NCI-H1092 (cell line): ENCODE measurements at regions not wholly inside any gene's neighbourhood (a gene's known extent, or its start where the extent isn't known, plus 50 kb on each side); places are given as distances from the start of the nearest gene placed in this dataset.

Source experiments
- DNase-seq: peaks from one replicate; lab custom pipeline; 2025; lab: John Stamatoyannopoulos, UW

GRCh38 chr1:79839882-79840281 is 833.4 kb upstream of the ADGRL4 start:
- DNase-seq = no peak

- DNase-seq = no peak
Observed at GRCh38 chr1:79827446-79827845, 820.9 kb upstream of the ADGRL4 start.

- DNase-seq = no peak
Observed at GRCh38 chr1:79825551-79825950, 819.0 kb upstream of the ADGRL4 start.

GRCh38 chr1:79822053-79822452 is 815.5 kb upstream of the ADGRL4 start:
- DNase-seq = no peak

GRCh38 chr1:79819140-79819539 is 812.6 kb upstream of the ADGRL4 start:
- no peak for DNase-seq

GRCh38 chr1:79817031-79817560 is 810.6 kb upstream of the ADGRL4 start:
- DNase-seq = no peak

- DNase-seq = no peak
Observed at GRCh38 chr1:79815115-79815514, 808.6 kb upstream of the ADGRL4 start.

- no peak for DNase-seq
Observed at GRCh38 chr1:79811173-79811572, 804.6 kb upstream of the ADGRL4 start.

GRCh38 chr1:79808816-79809475 is 802.4 kb upstream of the ADGRL4 start:
- no peak for DNase-seq

GRCh38 chr1:79807816-79808215 is 801.3 kb upstream of the ADGRL4 start:
- DNase-seq = no peak

GRCh38 chr1:79797487-79797886 is 791.0 kb upstream of the ADGRL4 start:
- no peak for DNase-seq

- DNase-seq = no peak
Observed at GRCh38 chr1:79796434-79796833, 789.9 kb upstream of the ADGRL4 start.

GRCh38 chr1:79792219-79792930 is 785.8 kb upstream of the ADGRL4 start:
- no peak for DNase-seq

- DNase-seq = no peak
Observed at GRCh38 chr1:79791488-79792218, 785.1 kb upstream of the ADGRL4 start.

- DNase-seq = no peak
Observed at GRCh38 chr1:79790950-79791349, 784.4 kb upstream of the ADGRL4 start.

GRCh38 chr1:79787631-79788030 is 781.1 kb upstream of the ADGRL4 start:
- no peak for DNase-seq

- DNase-seq = no peak
Observed at GRCh38 chr1:79785964-79786363, 779.4 kb upstream of the ADGRL4 start.

- DNase-seq = no peak
Observed at GRCh38 chr1:79785561-79785960, 779.0 kb upstream of the ADGRL4 start.

GRCh38 chr1:79781261-79781660 is 774.7 kb upstream of the ADGRL4 start:
- no peak for DNase-seq

GRCh38 chr1:79777481-79778219 is 771.1 kb upstream of the ADGRL4 start:
- no peak for DNase-seq

GRCh38 chr1:79775402-79775801 is 768.9 kb upstream of the ADGRL4 start:
- DNase-seq = no peak

- DNase-seq = no peak
Observed at GRCh38 chr1:79773385-79773784, 766.9 kb upstream of the ADGRL4 start.
